ENCODE measurements at regions not wholly inside any gene's neighbourhood (a gene's known extent, or its start where the extent isn't known, plus 50 kb on each side); places are given as distances from the start of the nearest gene placed in this dataset.

GRCh38 chr3:194246709-194247349 lies 104.3 kb downstream of the CPN2 start:
- DNase-seq (ENCODE audit: low read depth) = no peak
- no peak overlapping the region for H3K4me3 ChIP-seq (ENCODE audit: low read depth, low read length)
- in situ Hi-C loops (cut with HindIII; ENCODE audit: low sequenced_read_pairs) = no loop called here
- TF ChIP-seq CTCF (IDR thresholded peaks at IDR 0.05; ENCODE audit: low read depth, low read length, missing control alignments) = no peak

- in situ Hi-C loops (cut with HindIII; ENCODE audit: low sequenced_read_pairs) = no loop called here
- no peak for TF ChIP-seq CTCF (IDR thresholded peaks at IDR 0.05; ENCODE audit: low read depth, low read length, missing control alignments)
- DNase-seq (ENCODE audit: low read depth) = no peak
- H3K4me3 ChIP-seq (ENCODE audit: low read depth, low read length) = no peak overlapping the region
These were observed 103.8 kb downstream of the CPN2 start for GRCh38 chr3:194247350-194247740.

- TF ChIP-seq CTCF (IDR thresholded peaks at IDR 0.05; ENCODE audit: low read depth, low read length, missing control alignments) = no peak
- H3K4me3 ChIP-seq (ENCODE audit: low read depth, low read length) = no peak overlapping the region
- no peak for DNase-seq (ENCODE audit: low read depth)
- in situ Hi-C loops (cut with HindIII; ENCODE audit: low sequenced_read_pairs) = no loop called here
These were observed 101.6 kb downstream of the CPN2 start for GRCh38 chr3:194249323-194250097.

GRCh38 chr3:194250098-194251002 lies 100.8 kb downstream of the CPN2 start:
- in situ Hi-C loops (cut with HindIII; ENCODE audit: low sequenced_read_pairs) = no loop called here
- no peak for TF ChIP-seq CTCF (IDR thresholded peaks at IDR 0.05; ENCODE audit: low read depth, low read length, missing control alignments)
- no peak overlapping the region for H3K4me3 ChIP-seq (ENCODE audit: low read depth, low read length)
- DNase-seq (ENCODE audit: low read depth) = no peak

GRCh38 chr3:194251007-194251406 lies 100.1 kb downstream of the CPN2 start:
- no peak for TF ChIP-seq CTCF (IDR thresholded peaks at IDR 0.05; ENCODE audit: low read depth, low read length, missing control alignments)
- no peak overlapping the region for H3K4me3 ChIP-seq (ENCODE audit: low read depth, low read length)
- no peak for DNase-seq (ENCODE audit: low read depth)
- in situ Hi-C loops (cut with HindIII; ENCODE audit: low sequenced_read_pairs) = no loop called here

- in situ Hi-C loops (cut with HindIII; ENCODE audit: low sequenced_read_pairs) = no loop called here
- H3K4me3 ChIP-seq (ENCODE audit: low read depth, low read length) = no peak overlapping the region
- no peak for TF ChIP-seq CTCF (IDR thresholded peaks at IDR 0.05; ENCODE audit: low read depth, low read length, missing control alignments)
- DNase-seq (ENCODE audit: low read depth) = no peak
These were observed 99.7 kb downstream of the CPN2 start for GRCh38 chr3:194251461-194251860.

Measured in astrocyte of the cerebellum (primary cell).